ENCODE measurements at regions not wholly inside any gene's neighbourhood (a gene's known extent, or its start where the extent isn't known, plus 50 kb on each side); places are given as distances from the start of the nearest gene placed in this dataset.

- H3K36me3 ChIP-seq (ENCODE audit: control insufficient read depth in 4 of 4, insufficient read depth in 3 of 4, low read depth in 1 of 4, low read length in 3 of 4) = no peaks in the 10 kb centered on the region
- no peak for DNase-seq (ENCODE audit: low spot score)
- WGBS = 84% methylated on average over 1 of the region's 1 CpG
- no peak overlapping the region for H3K4me3 ChIP-seq (ENCODE audit: low read depth in 1 of 3, low read length in 3 of 3)
- H3K9me3 ChIP-seq (ENCODE audit: control insufficient read depth in 4 of 4, low read length in 3 of 4) = peaks cover 2 to 27% (median 5%) of the 10 kb centered on the region in 4 donors
- no peak overlapping the region for H3K9ac ChIP-seq (ENCODE audit: low read depth in 1 of 2, low read length in 2 of 2)
- no peaks in the 10 kb centered on the region for H3K4me1 ChIP-seq (ENCODE audit: control insufficient read depth in 4 of 4, insufficient read depth in 4 of 4, low read length in 3 of 4)
- TF ChIP-seq RXRA (IDR thresholded peaks at IDR 0.05) (no peak), REST (IDR thresholded peaks at IDR 0.05) (no peak), JUND (IDR thresholded peaks at IDR 0.05) (no peak), HNF4G (IDR thresholded peaks at IDR 0.05) (no peak), TAF1 (conservative IDR thresholded peaks at IDR 0.05) (no peak), NR2F2 (IDR thresholded peaks at IDR 0.05) (no peak), SP1 (IDR thresholded peaks at IDR 0.05) (no peak), FOXA1 (IDR thresholded peaks at IDR 0.05) (no peak)
- H3K27ac ChIP-seq (ENCODE audit: low read depth in 1 of 2, low read length in 2 of 2) = no peak overlapping the region
- peaks cover 0 to 3% (median under 1%) of the 10 kb centered on the region in 4 donors for H3K27me3 ChIP-seq (ENCODE audit: control insufficient read depth in 4 of 4, insufficient read depth in 4 of 4, low read length in 3 of 4)
Observed at GRCh38 chr11:79699246-79699645, 258.4 kb upstream of the TENM4 start.

- TF ChIP-seq ZBTB33 (IDR thresholded peaks at IDR 0.05) (no peak), EGR1 (IDR thresholded peaks at IDR 0.05; ENCODE audit: low read depth in 2 of 2) (no peak), RXRA (IDR thresholded peaks at IDR 0.05) (no peak), TAF1 (conservative IDR thresholded peaks at IDR 0.05) (no peak), MAX (IDR thresholded peaks at IDR 0.05) (no peak), RAD21 (IDR thresholded peaks at IDR 0.05) (no peak), SP1 (IDR thresholded peaks at IDR 0.05) (no peak), GABPA (IDR thresholded peaks at IDR 0.05 in 1 of 2, conservative IDR thresholded peaks at IDR 0.05 in 1 of 2) (no peak)
- Histone ChIP-seq H3K9ac (ENCODE audit: low read depth in 1 of 2, low read length in 2 of 2) (no peak overlapping the region), H3K9me3 (ENCODE audit: control insufficient read depth in 4 of 4, low read length in 3 of 4) (peaks cover 2 to 25% (median 5%) of the 10 kb centered on the region in 4 donors), H3K27me3 (ENCODE audit: control insufficient read depth in 4 of 4, insufficient read depth in 4 of 4, low read length in 3 of 4) (peaks cover 0 to 3% (median under 1%) of the 10 kb centered on the region in 4 donors), H3K4me1 (ENCODE audit: control insufficient read depth in 4 of 4, insufficient read depth in 4 of 4, low read length in 3 of 4) (no peaks in the 10 kb centered on the region), H3K27ac (ENCODE audit: low read depth in 1 of 2, low read length in 2 of 2) (no peak overlapping the region), H3K36me3 (ENCODE audit: control insufficient read depth in 4 of 4, insufficient read depth in 3 of 4, low read depth in 1 of 4, low read length in 3 of 4) (no peaks in the 10 kb centered on the region), H3K4me3 (ENCODE audit: low read depth in 1 of 3, low read length in 3 of 3) (no peak overlapping the region)
- no peak for DNase-seq (ENCODE audit: low spot score)
- WGBS = 66% methylated on average over 2 of the region's 2 CpGs
Observed at GRCh38 chr11:79697905-79698304, 257.1 kb upstream of the TENM4 start.

GRCh38 chr11:79694368-79694767 is 253.5 kb upstream of the TENM4 start:
- DNase-seq (ENCODE audit: low spot score) = no peak
- 92% methylated on average over 1 of the region's 1 CpG for whole genome bisulfite sequencing
- H3K9ac ChIP-seq (ENCODE audit: low read depth in 1 of 2, low read length in 2 of 2) = no peak overlapping the region
- H3K4me1 ChIP-seq (ENCODE audit: control insufficient read depth in 4 of 4, insufficient read depth in 4 of 4, low read length in 3 of 4) = no peaks in the 10 kb centered on the region
- H3K27ac ChIP-seq (ENCODE audit: low read depth in 1 of 2, low read length in 2 of 2) = no peak overlapping the region
- no peaks in the 10 kb centered on the region for H3K27me3 ChIP-seq (ENCODE audit: control insufficient read depth in 4 of 4, insufficient read depth in 4 of 4, low read length in 3 of 4)
- no peak overlapping the region for H3K4me3 ChIP-seq (ENCODE audit: low read depth in 1 of 3, low read length in 3 of 3)
- H3K9me3 ChIP-seq (ENCODE audit: control insufficient read depth in 4 of 4, low read length in 3 of 4) = no peaks in the 10 kb centered on the region
- H3K36me3 ChIP-seq (ENCODE audit: control insufficient read depth in 4 of 4, insufficient read depth in 3 of 4, low read depth in 1 of 4, low read length in 3 of 4) = no peaks in the 10 kb centered on the region
- TF ChIP-seq JUND (IDR thresholded peaks at IDR 0.05) (no peak), REST (IDR thresholded peaks at IDR 0.05) (no peak), HNF4A (conservative IDR thresholded peaks at IDR 0.05) (no peak), SP1 (IDR thresholded peaks at IDR 0.05) (no peak), FOXA1 (IDR thresholded peaks at IDR 0.05) (no peak), MAX (IDR thresholded peaks at IDR 0.05) (no peak), ZBTB33 (IDR thresholded peaks at IDR 0.05) (no peak), NR2F2 (IDR thresholded peaks at IDR 0.05) (no peak), YY1 (IDR thresholded peaks at IDR 0.05) (no peak), ATF3 (IDR thresholded peaks at IDR 0.05) (no peak)

Data from liver (tissue), 7 donors.